Left lobe of liver (tissue), 2 donors: ENCODE measurements at regions not wholly inside any gene's neighbourhood (a gene's known extent, or its start where the extent isn't known, plus 50 kb on each side); places are given as distances from the start of the nearest gene placed in this dataset.
"Not testable (repeated sequence)": the region's sequence is repeated elsewhere in the genome, so short reads cannot be mapped to it uniquely, and the experiment has no call there.

Source experiments
- ATAC-seq: fragments of 200-7000 bp; cut with Tn5 transposase; one replicate; pipeline ENCODE4 v1.9.1; 2020; ENCODE audit warnings: mild to moderate bottlenecking, moderate library complexity
- DNase-seq: peaks from one replicate; pipeline ENCODE4 v3.0.0-alpha.2; 2020; ENCODE audit warnings: low spot score
- donor health status: DM: no; HTN: no; CAD: no; lungs with moderate emphysema.
- donor health status: DM: no; HTN: yes; CAD: no.

DNA sequence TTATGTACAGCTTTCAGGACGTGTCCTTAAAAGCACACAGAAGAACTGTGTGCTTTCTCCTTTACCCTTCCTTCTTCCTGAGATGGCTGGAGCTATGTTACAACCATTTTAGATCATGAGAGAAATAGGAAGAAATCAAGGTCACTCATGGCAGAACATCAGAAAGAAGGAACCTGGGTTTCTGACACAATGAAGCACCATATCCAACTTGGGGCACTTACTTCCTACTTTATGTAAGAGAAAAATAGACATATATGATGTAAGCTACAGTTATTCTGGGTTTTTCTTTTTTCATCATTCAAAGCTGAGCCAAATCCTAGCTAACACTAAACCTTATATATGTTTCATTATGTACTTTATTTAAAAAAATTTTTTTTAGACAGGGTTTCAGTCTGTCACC, 79.5 kb downstream of the FAM161A start:
- DNase-seq (no peak), ATAC-seq (no peak)

DNA sequence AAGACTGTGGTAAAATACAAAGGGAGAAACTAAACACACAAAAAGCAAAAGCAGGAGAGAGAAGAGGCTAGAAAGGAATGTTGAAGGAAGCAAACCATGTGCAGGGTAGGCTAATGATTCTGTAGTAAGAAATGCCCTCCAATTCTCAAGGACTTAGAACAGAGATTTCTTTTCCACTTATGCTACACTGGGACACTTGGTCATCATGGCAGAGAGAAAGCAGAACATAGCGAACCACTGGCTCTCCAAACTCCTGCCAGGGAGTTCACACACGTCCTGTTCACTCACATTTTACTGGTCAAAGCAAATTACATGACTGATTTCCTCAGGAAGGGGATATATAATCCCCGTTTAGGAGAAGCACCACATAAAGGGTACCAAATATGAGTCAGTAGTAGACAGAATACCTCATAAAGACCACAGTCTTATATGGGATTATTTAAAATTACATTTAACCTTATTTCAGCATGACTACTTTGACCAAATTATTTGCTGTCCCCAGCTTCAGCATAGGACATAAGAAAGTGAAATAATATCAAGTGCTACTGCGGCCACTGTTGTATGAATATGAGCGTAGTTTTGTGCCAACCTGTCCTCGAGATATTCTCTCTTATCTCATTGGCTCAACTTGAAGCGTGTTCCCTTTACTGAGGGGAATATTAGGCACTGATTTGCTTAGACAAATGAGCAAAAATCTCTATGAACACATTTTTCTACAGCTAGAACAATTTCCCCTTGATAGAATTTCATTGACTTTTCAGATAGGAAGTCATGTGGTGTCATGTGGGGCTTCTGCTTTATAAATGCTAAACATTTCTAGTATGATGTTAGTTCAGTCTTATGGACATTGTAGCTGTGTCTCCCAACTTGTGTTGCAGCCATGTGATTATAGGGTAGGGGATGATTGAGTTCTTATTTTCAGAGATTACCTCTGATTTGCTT, 81.7 kb downstream of the FAM161A start:
- ATAC-seq, result no peak
- no peak for DNase-seq

- no peak for ATAC-seq
- DNase-seq, result no peak
Observed at GRCh38 chr2:61770746-61771145, 83.1 kb downstream of the FAM161A start.

- no peak for ATAC-seq
Observed at GRCh38 chr2:61770298-61770697, 83.6 kb downstream of the FAM161A start.

GRCh38 chr2:61769093-61769675, 84.7 kb downstream of the FAM161A start:
- DNase-seq, result no peak
- ATAC-seq, result no peak

More at GRCh38 chr2:61770298-61770697, 83.6 kb downstream of the FAM161A start:
- DNase-seq, result no peak

DNA sequence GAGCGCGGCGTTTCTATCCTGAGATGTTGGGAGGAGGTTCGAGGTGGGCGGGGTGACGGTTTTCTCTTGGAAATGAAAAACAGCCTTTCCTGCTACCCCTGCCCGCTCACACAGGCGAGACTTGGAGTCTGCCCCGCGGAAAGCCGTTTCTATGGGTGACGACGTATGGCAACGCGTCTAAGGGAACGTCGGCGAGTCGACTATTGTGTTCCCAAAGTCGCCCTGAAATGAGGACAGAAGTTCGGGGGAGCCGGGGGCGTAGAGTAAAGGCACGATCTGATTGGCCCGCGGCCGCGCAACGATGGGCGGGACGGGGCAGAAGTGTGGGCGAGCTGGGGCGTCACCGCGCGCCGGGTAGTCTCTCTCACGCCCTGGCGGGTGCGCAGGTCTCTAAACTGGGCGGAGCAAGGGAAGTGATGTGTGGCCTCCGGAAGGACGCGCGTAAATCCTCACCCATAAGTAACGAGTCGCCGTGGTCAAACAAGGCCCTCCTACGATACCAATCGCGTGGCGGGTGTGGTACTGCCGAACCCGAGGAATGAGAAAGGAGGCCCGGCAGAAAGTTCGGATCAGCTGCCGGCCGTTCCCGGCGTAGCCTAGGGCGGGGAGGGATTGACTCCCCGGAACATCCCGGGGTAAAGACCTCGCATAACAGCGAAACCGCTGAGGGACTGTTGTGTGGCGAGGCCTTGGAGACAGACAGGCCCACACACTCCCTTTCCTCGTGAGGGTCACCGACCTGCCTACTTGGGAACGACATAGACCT, 89.6 kb downstream of the FAM161A start:
- peak; percentile 97 for ATAC-seq
- DNase-seq, result peak; percentile 99

DNA sequence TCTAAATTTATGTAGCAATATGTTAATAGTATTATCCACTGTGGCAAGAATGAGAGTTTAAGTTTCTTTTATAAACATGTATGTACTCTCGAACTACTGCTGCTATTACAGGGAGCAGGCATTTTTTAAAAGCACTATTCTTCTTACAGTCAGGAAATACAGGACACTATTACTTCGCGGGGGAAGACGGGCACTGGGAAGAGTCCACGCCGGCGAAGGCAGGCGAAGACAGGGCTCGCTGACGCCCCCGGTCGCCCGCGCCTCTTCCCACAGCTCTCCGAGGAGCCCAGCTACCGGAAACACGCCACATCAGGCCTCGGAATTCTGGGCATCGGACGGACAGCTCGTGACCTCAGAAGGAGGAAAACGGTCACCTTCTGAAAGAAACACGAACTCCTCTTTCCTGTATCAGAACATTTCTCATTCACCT, 90.2 kb downstream of the FAM161A start:
- DNase-seq (peak; percentile 82), ATAC-seq (peak; percentile 75)

GRCh38 chr2:61762292-61762691, 91.6 kb downstream of the FAM161A start:
- no peak for DNase-seq

DNA sequence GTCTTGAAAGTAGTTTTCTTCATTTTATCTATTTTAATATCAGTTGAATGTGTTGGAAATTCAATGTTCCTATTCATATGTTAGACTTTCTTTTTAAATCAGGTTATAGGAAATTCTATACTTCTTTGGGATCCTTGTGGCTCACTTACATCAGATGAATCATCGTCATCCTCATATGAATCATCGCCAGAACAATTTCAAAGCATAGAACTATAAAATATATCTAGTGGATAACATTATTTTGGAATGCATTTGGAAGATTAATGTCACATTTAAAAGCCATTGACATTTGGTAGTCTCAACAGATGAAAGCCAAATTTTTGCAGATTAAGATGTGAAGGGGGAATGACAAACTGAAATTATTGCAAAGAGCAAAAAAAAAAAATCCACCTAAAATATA, 94.1 kb downstream of the FAM161A start:
- DNase-seq, result no peak
- no peak for ATAC-seq

More at GRCh38 chr2:61762292-61762691, 91.6 kb downstream of the FAM161A start:
- ATAC-seq, result no peak

DNA sequence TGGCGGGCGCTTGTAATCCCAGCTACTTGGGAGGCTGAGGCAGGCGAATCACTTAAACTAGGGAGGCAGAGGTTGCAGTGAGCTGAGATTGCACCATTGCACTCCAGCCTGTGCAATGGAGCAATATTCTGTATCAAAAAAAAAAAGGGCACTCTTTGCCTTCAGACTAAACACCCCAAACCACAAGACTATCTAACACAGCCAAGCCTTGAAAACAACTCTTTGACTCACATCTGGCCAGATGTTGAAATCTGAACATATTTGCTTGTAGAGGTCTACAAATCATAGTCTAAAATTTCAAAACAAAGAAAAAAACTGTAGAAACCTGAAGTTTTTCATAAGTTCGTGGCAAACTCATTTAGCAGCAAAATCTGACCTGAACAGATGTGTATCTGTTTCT, 94.9 kb downstream of the FAM161A start:
- DNase-seq (no peak), ATAC-seq (no peak)

DNA sequence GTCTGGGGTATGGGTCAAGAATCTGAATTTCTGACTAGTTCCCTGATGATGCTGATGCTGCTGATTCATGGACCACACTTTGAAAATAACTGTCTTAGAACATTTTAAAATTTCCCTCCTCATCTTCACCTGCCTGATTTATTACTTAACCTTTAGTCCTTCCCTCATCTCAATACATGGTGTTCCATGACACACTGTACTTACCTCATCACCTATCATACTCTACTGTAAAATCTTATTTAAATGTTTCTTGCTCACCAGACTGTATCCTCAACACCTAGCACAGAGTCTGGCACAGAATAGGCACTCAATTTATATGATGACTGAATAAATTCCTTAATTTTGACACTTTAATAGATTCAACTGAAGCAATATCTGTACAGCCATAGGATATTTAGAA, 95.7 kb downstream of the FAM161A start:
- no peak for ATAC-seq
- DNase-seq, result no peak

GRCh38 chr2:61753512-61753911, 100.3 kb downstream of the FAM161A start:
- DNase-seq (no peak), ATAC-seq (no peak)

DNA sequence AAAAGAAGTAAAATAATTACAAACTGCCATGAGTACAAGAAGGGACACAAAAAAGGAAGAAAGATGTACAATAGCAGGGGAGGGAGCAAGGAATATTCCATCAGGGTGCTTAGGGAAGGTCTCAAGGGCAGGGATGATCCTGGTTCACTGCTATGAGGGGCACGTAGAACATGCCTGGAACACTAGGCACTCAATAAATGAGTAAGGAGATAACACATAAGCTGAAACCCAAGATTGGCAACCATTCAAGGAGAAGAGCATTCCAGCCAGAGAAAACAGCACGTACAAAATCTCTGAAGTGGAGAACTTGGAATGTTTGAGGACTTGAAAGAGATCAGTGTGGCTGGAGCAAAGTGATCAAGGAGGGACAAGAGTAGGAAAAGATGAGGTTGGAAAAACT, 103.2 kb downstream of the FAM161A start:
- DNase-seq (no peak), ATAC-seq (no peak)

- ATAC-seq (no peak), DNase-seq (no peak)
Observed at GRCh38 chr2:61742955-61743354, 110.9 kb downstream of the FAM161A start.

GRCh38 chr2:61737841-61738240, 116.0 kb downstream of the FAM161A start:
- ATAC-seq (no peak), DNase-seq (no peak)

DNA sequence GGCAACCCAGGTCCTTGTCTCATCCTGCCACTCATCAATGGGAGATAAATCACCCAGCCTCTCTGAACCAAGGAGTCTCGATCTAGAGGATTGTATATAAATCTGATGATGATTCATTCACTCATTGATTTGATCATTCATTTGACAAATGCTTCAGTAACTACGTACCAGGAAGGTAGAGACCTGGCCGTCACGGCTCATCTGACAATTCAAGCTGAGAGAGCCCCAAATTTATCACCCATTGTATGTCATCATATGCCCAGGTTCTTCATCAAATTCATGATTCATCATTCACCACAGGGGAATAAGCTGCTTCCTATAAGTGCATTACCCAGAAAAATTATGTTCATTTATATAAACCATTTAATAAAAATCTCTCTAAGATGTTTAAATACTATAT, 116.9 kb downstream of the FAM161A start:
- no peak for DNase-seq

GRCh38 chr2:61733563-61733962, 120.3 kb downstream of the FAM161A start:
- no peak for ATAC-seq
- DNase-seq, result no peak

More for the DNA sequence above, 116.9 kb downstream of the FAM161A start:
- no peak for ATAC-seq

DNA sequence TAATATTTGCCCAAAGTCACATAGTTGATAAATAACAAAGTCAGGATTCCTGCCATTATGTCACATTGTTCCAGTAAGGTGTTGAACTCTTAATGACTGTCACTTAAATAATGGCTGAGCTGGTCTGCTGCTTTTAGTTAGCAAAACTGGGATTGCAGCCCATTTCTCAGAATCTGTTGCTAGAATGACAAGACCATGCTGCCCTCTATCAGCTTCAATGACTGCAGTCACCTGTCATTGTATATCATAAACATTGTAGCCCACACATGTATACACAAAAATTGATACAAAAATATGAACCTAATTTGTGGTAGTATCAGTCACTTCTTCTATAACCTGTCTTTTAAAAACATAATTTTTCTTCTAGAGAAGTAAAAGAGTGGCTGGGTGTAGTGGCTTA, 121.1 kb downstream of the FAM161A start:
- DNase-seq, result no peak
- ATAC-seq, result peak; percentile 42

GRCh38 chr2:61727746-61728145, 126.1 kb downstream of the FAM161A start:
- no peak for ATAC-seq

GRCh38 chr2:61726456-61727209, 127.2 kb downstream of the FAM161A start:
- no peak for DNase-seq

More at GRCh38 chr2:61727746-61728145, 126.1 kb downstream of the FAM161A start:
- DNase-seq, result no peak

GRCh38 chr2:61723364-61723763, 130.5 kb downstream of the FAM161A start:
- not testable (repeated sequence) for ATAC-seq, DNase-seq

More at GRCh38 chr2:61726456-61727209, 127.2 kb downstream of the FAM161A start:
- ATAC-seq, result no peak
